ENCODE measurements at regions not wholly inside any gene's neighbourhood (a gene's known extent, or its start where the extent isn't known, plus 50 kb on each side); places are given as distances from the start of the nearest gene placed in this dataset.

GRCh38 chr6:105949869-105950268, 136.3 kb upstream of the PRDM1 start:
- Mint-ChIP-seq H3K36me3 (ENCODE audit: low read depth, unreplicated experiment) (no peaks in the 10 kb centered on the region), H3K27me3 (ENCODE audit: low read depth, unreplicated experiment) (peaks cover 9% of the 10 kb centered on the region), H3K27ac (ENCODE audit: unreplicated experiment) (no peak overlapping the region), H3K4me3 (ENCODE audit: unreplicated experiment) (no peak overlapping the region), H3K4me1 (ENCODE audit: low read depth, unreplicated experiment) (no peaks in the 10 kb centered on the region), H3K9me3 (ENCODE audit: unreplicated experiment) (peaks cover 5% of the 10 kb centered on the region)
- H4K20me1 ChIP-seq (ENCODE audit: insufficient read depth, low read length): no peaks in the 10 kb centered on the region
- TF ChIP-seq CTCF (IDR thresholded peaks at IDR 0.05; ENCODE audit: insufficient read depth, low read depth, low read length) (no peak), EZH2 (IDR thresholded peaks at IDR 0.05; ENCODE audit: insufficient read depth, low read length) (no peak)
- no peak overlapping the region for H3K4me2 ChIP-seq (ENCODE audit: low read length)
- no peak overlapping the region for H3K4me3 ChIP-seq (ENCODE audit: insufficient read depth, low read depth, low read length)
- H2AFZ ChIP-seq (ENCODE audit: low read depth, low read length): no peak overlapping the region
- H3K4me1 ChIP-seq (ENCODE audit: insufficient read depth, low read length): no peaks in the 10 kb centered on the region
- H3K79me2 ChIP-seq (ENCODE audit: insufficient read depth, low read length): no peaks in the 10 kb centered on the region
- H3K9me3 ChIP-seq (ENCODE audit: insufficient read depth, low read depth, low read length): no peaks in the 10 kb centered on the region
- H3K27me3 ChIP-seq (ENCODE audit: insufficient read depth, low read length): no peaks in the 10 kb centered on the region
- FAIRE-seq (no peak), DNase-seq (ENCODE audit: low read depth) (no peak)
- no peak overlapping the region for H3K9ac ChIP-seq (ENCODE audit: low read length)
- H3K36me3 ChIP-seq (ENCODE audit: insufficient read depth, low read length): no peaks in the 10 kb centered on the region
- H3K27ac ChIP-seq (ENCODE audit: low read depth, low read length): no peak overlapping the region

- Mint-ChIP-seq H3K27me3 (ENCODE audit: low read depth, unreplicated experiment) (peaks cover 9% of the 10 kb centered on the region), H3K27ac (ENCODE audit: unreplicated experiment) (no peak overlapping the region)
- FAIRE-seq: no peak
Observed at GRCh38 chr6:105943514-105943913, 142.6 kb upstream of the PRDM1 start.

More at GRCh38 chr6:105943514-105943913, 142.6 kb upstream of the PRDM1 start:
- H3K4me1 Mint-ChIP-seq (ENCODE audit: low read depth, unreplicated experiment): no peaks in the 10 kb centered on the region
- Histone ChIP-seq H3K27me3 (ENCODE audit: insufficient read depth, low read length) (no peaks in the 10 kb centered on the region), H3K27ac (ENCODE audit: low read depth, low read length) (no peak overlapping the region), H3K4me2 (ENCODE audit: low read length) (no peak overlapping the region), H3K79me2 (ENCODE audit: insufficient read depth, low read length) (no peaks in the 10 kb centered on the region), H3K4me1 (ENCODE audit: insufficient read depth, low read length) (no peaks in the 10 kb centered on the region), H4K20me1 (ENCODE audit: insufficient read depth, low read length) (no peaks in the 10 kb centered on the region), H3K9ac (ENCODE audit: low read length) (no peak overlapping the region), H3K4me3 (ENCODE audit: insufficient read depth, low read depth, low read length) (no peak overlapping the region), H2AFZ (ENCODE audit: low read depth, low read length) (no peak overlapping the region), H3K9me3 (ENCODE audit: insufficient read depth, low read depth, low read length) (no peaks in the 10 kb centered on the region), H3K36me3 (ENCODE audit: insufficient read depth, low read length) (no peaks in the 10 kb centered on the region)
- no peak overlapping the region for H3K4me3 Mint-ChIP-seq (ENCODE audit: unreplicated experiment)
- DNase-seq (ENCODE audit: low read depth): no peak
- peaks cover 5% of the 10 kb centered on the region for H3K9me3 Mint-ChIP-seq (ENCODE audit: unreplicated experiment)
- TF ChIP-seq EZH2 (IDR thresholded peaks at IDR 0.05; ENCODE audit: insufficient read depth, low read length) (no peak), CTCF (IDR thresholded peaks at IDR 0.05; ENCODE audit: insufficient read depth, low read depth, low read length) (no peak)
- H3K36me3 Mint-ChIP-seq (ENCODE audit: low read depth, unreplicated experiment): no peaks in the 10 kb centered on the region
